Spleen (tissue), 11 donors: ENCODE measurements at regions not wholly inside any gene's neighbourhood (a gene's known extent, or its start where the extent isn't known, plus 50 kb on each side); places are given as distances from the start of the nearest gene placed in this dataset.

Source experiments
- DNase-seq: peaks from one replicate; pipeline ENCODE4 v3.0.0-alpha.2; 2020
- H3K27ac ChIP-seq, 8 donors: fragments of 200-600 bp; sonication (generic) in 7 of 8; 1 replicate in 4 of 8; 2 replicates in 4 of 8; pipeline versions ENCODE4 v1.5.0 to v1.8.0; 2016 to 2021; ENCODE audit warnings: inconsistent platforms in 4 of 8, mild to moderate bottlenecking in 4 of 8, moderate library complexity in 1 of 8
- H3K27me3 ChIP-seq, 7 donors: fragments of 200-600 bp; sonication (generic) in 6 of 7; replicated peaks in 1 of 7; 1 replicate in 4 of 7; 2 replicates in 3 of 7; pipeline versions ENCODE4 v1.5.0 to v1.8.0; 2016 to 2021; ENCODE audit warnings: inconsistent platforms in 3 of 7, mild to moderate bottlenecking in 1 of 7
- H3K36me3 ChIP-seq, 6 donors: fragments of 200-600 bp; sonication (generic) in 5 of 6; 1 replicate in 4 of 6; 2 replicates in 2 of 6; pipeline versions ENCODE4 v1.5.0 to v1.8.0; 2016 to 2021; ENCODE audit warnings: inconsistent platforms in 2 of 6
- H3K4me1 ChIP-seq, 6 donors: fragments of 200-600 bp; sonication (generic) in 5 of 6; 1 replicate in 3 of 6; 2 replicates in 3 of 6; pipeline versions ENCODE4 v1.5.0 to v1.8.0; 2016 to 2021; ENCODE audit warnings: inconsistent platforms in 3 of 6
- H3K4me3 ChIP-seq, 8 donors: fragments of 200-600 bp; sonication (generic) in 7 of 8; 1 replicate in 4 of 8; 2 replicates in 4 of 8; pipeline versions ENCODE4 v1.5.0 to v1.8.0; 2016 to 2021; ENCODE audit warnings: inconsistent platforms in 4 of 8, mild to moderate bottlenecking in 4 of 8, moderate library complexity in 2 of 8
- H3K9me3 ChIP-seq, 8 donors: fragments of 200-600 bp; sonication (generic) in 7 of 8; 1 replicate in 4 of 8; 2 replicates in 4 of 8; pipeline versions ENCODE4 v1.5.0 to v1.8.0; 2016 to 2021; ENCODE audit warnings: inconsistent platforms in 4 of 8
- POLR2A ChIP-seq, 3 donors: fragments of 450-650 bp; IDR thresholded peaks; one replicate each; pipeline ENCODE4 v1.5.1; 2017; ENCODE audit warnings: antibody characterized with exemption in 3 of 3, mild to moderate bottlenecking in 1 of 3
- POLR2AphosphoS5 ChIP-seq, 3 donors: sonication (generic); formaldehyde crosslinking; IDR thresholded peaks; one replicate each; pipeline ENCODE4 v1.5.1; 2017; ENCODE audit warnings: antibody characterized with exemption in 3 of 3
- WGBS, 5 donors: extraction: QIAGEN DNeasy Blood & Tissue Kit in 3 of 5; methylation state at CpG; one replicate each; pipeline versions ENCODE4 v1.1.5 to v1.1.7; 2013 to 2018; 5-methylcytosine and 5-hydroxymethylcytosine counted together
- intact Hi-C: fragments of 100-400 bp; cut with DNase I; formaldehyde crosslinking; loops from one replicate; pipeline ENCODE4 v1.15.0; 2023; ENCODE audit warnings: low total_unique reads
- TF ChIP-seq, protein P1 (sequence below), 11 experiments: fragments of 200-600 bp in 7 of 11; fragments of 450-650 bp in 4 of 11; sonication (generic) in 4 of 11; IDR thresholded peaks in 8 of 11; conservative IDR thresholded peaks in 3 of 11; 1 replicate in 7 of 11; 2 replicates in 4 of 11; pipeline versions ENCODE4 v1.4.0 to v1.8.0; 2016 to 2021; ENCODE audit warnings: antibody characterized with exemption in 11 of 11, inconsistent platforms in 4 of 11, mild to moderate bottlenecking in 1 of 11
- donor health status: healthy with polysubstance abuse.
- donor health status: DM: no; HTN: no; CAD: no; lungs with moderate emphysema.
- donor health status: DM: no; HTN: no; CAD: no.
- donor health status: Bipolar disorder and iron deficiency.
- donor health status: healthy.
- donor health status: DM: no; HTN: no; CAD: no.
- donor health status: DM: yes; HTN: yes; CAD: no.

DNA sequence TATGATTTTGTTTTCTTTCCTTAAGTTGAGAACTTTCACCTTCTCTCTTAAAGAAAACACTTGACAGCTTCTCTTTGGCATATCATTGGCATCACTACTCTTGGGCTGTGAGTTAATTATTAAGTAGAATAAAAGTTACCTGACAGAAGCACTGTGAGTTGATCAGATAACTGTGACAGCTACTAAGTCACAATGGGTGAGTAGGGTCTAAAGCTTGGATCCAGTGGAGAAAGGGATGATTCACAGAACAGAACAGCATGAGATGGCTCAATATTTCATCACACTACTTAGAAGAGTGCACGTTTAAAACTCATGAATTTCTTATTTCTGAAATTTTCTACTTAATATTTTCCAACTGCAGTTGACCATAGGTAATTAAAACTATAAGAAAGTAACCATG lies 268.5 kb upstream of the NMUR2 start:
- TF ChIP-seq, protein P1, sequence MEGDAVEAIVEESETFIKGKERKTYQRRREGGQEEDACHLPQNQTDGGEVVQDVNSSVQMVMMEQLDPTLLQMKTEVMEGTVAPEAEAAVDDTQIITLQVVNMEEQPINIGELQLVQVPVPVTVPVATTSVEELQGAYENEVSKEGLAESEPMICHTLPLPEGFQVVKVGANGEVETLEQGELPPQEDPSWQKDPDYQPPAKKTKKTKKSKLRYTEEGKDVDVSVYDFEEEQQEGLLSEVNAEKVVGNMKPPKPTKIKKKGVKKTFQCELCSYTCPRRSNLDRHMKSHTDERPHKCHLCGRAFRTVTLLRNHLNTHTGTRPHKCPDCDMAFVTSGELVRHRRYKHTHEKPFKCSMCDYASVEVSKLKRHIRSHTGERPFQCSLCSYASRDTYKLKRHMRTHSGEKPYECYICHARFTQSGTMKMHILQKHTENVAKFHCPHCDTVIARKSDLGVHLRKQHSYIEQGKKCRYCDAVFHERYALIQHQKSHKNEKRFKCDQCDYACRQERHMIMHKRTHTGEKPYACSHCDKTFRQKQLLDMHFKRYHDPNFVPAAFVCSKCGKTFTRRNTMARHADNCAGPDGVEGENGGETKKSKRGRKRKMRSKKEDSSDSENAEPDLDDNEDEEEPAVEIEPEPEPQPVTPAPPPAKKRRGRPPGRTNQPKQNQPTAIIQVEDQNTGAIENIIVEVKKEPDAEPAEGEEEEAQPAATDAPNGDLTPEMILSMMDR (IDR thresholded peaks at IDR 0.05 in 8 of 11, conservative IDR thresholded peaks at IDR 0.05 in 3 of 11): no peak
- TF ChIP-seq POLR2A (IDR thresholded peaks at IDR 0.05) (no peak), POLR2AphosphoS5 (IDR thresholded peaks at IDR 0.05) (no peak)
- no peaks in the 10 kb centered on the region for H3K36me3 ChIP-seq
- H3K27me3 ChIP-seq: no peaks in the 10 kb centered on the region
- H3K27ac ChIP-seq: no peak overlapping the region
- H3K4me1 ChIP-seq: no peaks in the 10 kb centered on the region
- intact Hi-C loops: no loop called here
- no peak overlapping the region for H3K4me3 ChIP-seq
- H3K9me3 ChIP-seq: no peaks in the 10 kb centered on the region
- DNase-seq: no peak
- WGBS, 5 donors: 53 to 80% (median 74%) methylated on average over 1 of the region's 1 CpG

DNA sequence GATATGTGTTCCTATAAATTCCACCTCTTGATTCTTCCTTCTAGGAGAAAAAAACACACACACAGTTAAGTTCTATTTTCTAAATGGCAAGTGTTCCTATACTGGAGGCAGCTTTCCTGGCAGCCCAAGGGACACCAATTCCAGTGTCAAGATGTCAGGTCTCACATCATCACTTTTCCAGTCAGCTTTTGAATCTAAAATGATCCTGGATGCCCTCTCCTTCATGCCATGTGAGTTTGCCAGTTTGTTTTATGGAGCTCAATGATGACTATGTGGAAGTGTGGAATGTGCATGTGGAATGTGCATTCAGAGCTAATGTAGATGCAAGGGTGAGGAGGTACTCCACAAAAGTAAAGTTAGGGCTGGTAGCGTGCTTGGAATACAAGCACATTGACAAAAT lies 269.3 kb upstream of the NMUR2 start:
- no peak for DNase-seq
- intact Hi-C loops: no loop called here
- Histone ChIP-seq H3K4me3 (no peak overlapping the region), H3K9me3 (no peaks in the 10 kb centered on the region), H3K4me1 (no peaks in the 10 kb centered on the region), H3K27ac (no peak overlapping the region), H3K27me3 (no peaks in the 10 kb centered on the region), H3K36me3 (no peaks in the 10 kb centered on the region)
- WGBS, 5 donors: 84 to 100% (median 94%) methylated on average over 1 of the region's 1 CpG
- TF ChIP-seq POLR2A (IDR thresholded peaks at IDR 0.05) (no peak), POLR2AphosphoS5 (IDR thresholded peaks at IDR 0.05) (no peak)
- TF ChIP-seq, protein P1 (IDR thresholded peaks at IDR 0.05 in 8 of 11, conservative IDR thresholded peaks at IDR 0.05 in 3 of 11): no peak

DNA sequence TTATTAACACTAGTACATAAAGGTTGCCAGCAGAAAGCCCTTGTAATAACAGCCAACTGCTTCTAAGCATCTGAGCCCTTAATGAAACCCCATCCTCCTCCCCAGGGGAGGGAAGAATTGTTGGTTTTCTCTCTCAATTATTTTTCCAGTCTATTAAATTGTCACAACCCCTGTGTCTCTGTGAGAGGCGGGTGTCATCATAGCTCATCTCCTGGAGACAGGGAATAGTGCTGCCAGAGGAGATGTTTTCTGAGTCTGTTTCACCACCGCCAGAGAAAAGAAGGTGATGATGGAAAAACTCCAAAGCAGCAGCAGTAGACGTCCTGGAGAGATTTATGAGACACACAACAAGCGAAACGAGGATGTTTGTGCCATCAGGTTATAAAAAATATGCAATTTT lies 271.1 kb upstream of the NMUR2 start:
- TF ChIP-seq POLR2A (IDR thresholded peaks at IDR 0.05): no peak
- TF ChIP-seq, protein P1 (IDR thresholded peaks at IDR 0.05 in 8 of 11, conservative IDR thresholded peaks at IDR 0.05 in 3 of 11): no peak
- H3K4me3 ChIP-seq: no peak overlapping the region
- no peak for DNase-seq
- 52 to 55% (median 55%) methylated on average over 5 of the region's 5 CpGs for WGBS, 5 donors
- H3K27me3 ChIP-seq: no peaks in the 10 kb centered on the region
- H3K27ac ChIP-seq: no peak overlapping the region
- H3K36me3 ChIP-seq: no peaks in the 10 kb centered on the region
- intact Hi-C loops: no loop called here
- no peaks in the 10 kb centered on the region for H3K9me3 ChIP-seq
- H3K4me1 ChIP-seq: no peaks in the 10 kb centered on the region

DNA sequence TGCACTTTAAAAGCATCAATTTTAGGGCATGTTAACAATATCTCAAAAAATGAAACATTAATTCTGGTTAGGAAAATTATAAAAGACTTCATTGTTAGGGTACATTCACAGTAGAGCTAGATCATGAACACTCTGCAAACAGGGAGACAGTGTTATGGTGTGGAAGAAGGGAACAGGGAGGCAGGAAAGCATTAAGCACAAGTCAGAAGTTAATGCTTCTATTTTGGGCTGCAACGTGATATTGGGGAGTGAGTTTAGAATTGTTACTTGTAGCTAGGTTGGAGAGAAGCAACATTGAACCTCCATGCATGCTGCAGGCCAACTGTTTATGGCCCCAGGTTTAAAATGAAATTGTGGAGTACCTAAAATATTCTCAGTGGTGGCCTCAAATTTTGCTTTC lies 278.1 kb upstream of the NMUR2 start:
- TF ChIP-seq POLR2AphosphoS5 (IDR thresholded peaks at IDR 0.05) (no peak), POLR2A (IDR thresholded peaks at IDR 0.05) (no peak)
- TF ChIP-seq, protein P1 (IDR thresholded peaks at IDR 0.05 in 8 of 11, conservative IDR thresholded peaks at IDR 0.05 in 3 of 11): no peak
- 60 to 74% (median 68%) methylated on average over 1 of the region's 1 CpG for WGBS, 5 donors
- H3K27me3 ChIP-seq: no peaks in the 10 kb centered on the region
- no peaks in the 10 kb centered on the region for H3K36me3 ChIP-seq
- DNase-seq: no peak
- H3K4me1 ChIP-seq: no peaks in the 10 kb centered on the region
- intact Hi-C loops: no loop called here
- no peak overlapping the region for H3K27ac ChIP-seq
- no peak overlapping the region for H3K4me3 ChIP-seq
- peaks cover 0 to 26% (median 12%) of the 10 kb centered on the region in 8 donors for H3K9me3 ChIP-seq
